GM12865 (cell line): ENCODE measurements at regions not wholly inside any gene's neighbourhood (a gene's known extent, or its start where the extent isn't known, plus 50 kb on each side); places are given as distances from the start of the nearest gene placed in this dataset.
A peak's percentile ranks its signal among the peaks of the same experiment; 100 is the strongest.

Experiments used
- DNase-seq: peaks from one replicate; pipeline ENCODE4 v3.0.0; 2010; ENCODE audit warnings: low read depth
- H3K4me3 ChIP-seq: 2 replicates; pipeline ENCODE4 v1.5.1; 2011; ENCODE audit warnings: mild to moderate bottlenecking, low read depth, low read length, control low read depth
- CTCF ChIP-seq: IDR thresholded peaks from 2 replicates; pipeline ENCODE4 v1.5.1; 2011; ENCODE audit warnings: low read length, control low read depth, low read depth, inconsistent platforms; ENCODE audit not compliant: insufficient read depth; ENCODE audit errors: missing control alignments

GRCh38 chr11:111179184-111179910 is 66.2 kb upstream of the POU2AF2 start:
- H3K4me3 ChIP-seq = no peak overlapping the region
- no peak for TF ChIP-seq CTCF
- no peak for DNase-seq

GRCh38 chr11:111177037-111177871 is 68.3 kb upstream of the POU2AF2 start:
- H3K4me3 ChIP-seq = no peak overlapping the region
- no peak for TF ChIP-seq CTCF
- peak; percentile 70 for DNase-seq

GRCh38 chr11:111176603-111177002 is 68.9 kb upstream of the POU2AF2 start:
- TF ChIP-seq CTCF = no peak
- no peak overlapping the region for H3K4me3 ChIP-seq
- DNase-seq = peak; percentile 42

- DNase-seq = no peak
- no peak for TF ChIP-seq CTCF
Observed at GRCh38 chr11:111173221-111173620, 72.3 kb upstream of the POU2AF2 start.

GRCh38 chr11:111172321-111172862 is 73.1 kb upstream of the POU2AF2 start:
- no peak for TF ChIP-seq CTCF
- no peak overlapping the region for H3K4me3 ChIP-seq
- DNase-seq = no peak

More at GRCh38 chr11:111173221-111173620, 72.3 kb upstream of the POU2AF2 start:
- no peak overlapping the region for H3K4me3 ChIP-seq

GRCh38 chr11:111170761-111171379 is 74.7 kb upstream of the POU2AF2 start:
- DNase-seq = no peak
- no peak for TF ChIP-seq CTCF
- H3K4me3 ChIP-seq = no peak overlapping the region
